ENCODE measurements at regions not wholly inside any gene's neighbourhood (a gene's known extent, or its start where the extent isn't known, plus 50 kb on each side); places are given as distances from the start of the nearest gene placed in this dataset.

DNA sequence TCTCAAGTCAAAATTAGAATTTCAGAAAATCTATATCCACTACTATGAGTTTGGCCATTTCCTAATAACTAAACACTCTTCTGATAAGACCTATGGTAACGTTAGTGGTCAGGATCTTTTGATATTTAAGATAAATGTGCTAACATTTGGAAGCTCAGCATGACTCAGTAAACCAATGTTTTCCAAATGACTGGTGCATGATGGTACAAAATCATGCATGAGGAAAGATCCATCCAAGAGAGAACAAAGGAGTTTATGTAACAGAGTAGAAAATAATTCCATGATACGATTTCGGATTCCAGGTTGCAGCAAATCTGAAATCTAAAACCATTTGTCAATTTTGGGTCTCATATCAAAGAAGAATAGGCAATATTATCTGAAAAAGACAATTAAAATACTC, 279.2 kb downstream of the NSG2 start:
- TF ChIP-seq POLR2A (IDR thresholded peaks at IDR 0.05; ENCODE audit: control extremely low read depth in 1 of 2, low read depth in 2 of 2, low read length in 2 of 2): no peak
- TF ChIP-seq ZNF274 (IDR thresholded peaks at IDR 0.05; ENCODE audit: borderline replicate concordance, extremely low read depth, low read length): no peak
- TF ChIP-seq EZH2 (IDR thresholded peaks at IDR 0.05; ENCODE audit: low read depth, low read length, severe bottlenecking): no peak
- TF ChIP-seq EP300 (IDR thresholded peaks at IDR 0.05; ENCODE audit: borderline replicate concordance in 1 of 2, low read depth in 2 of 2, low read length in 2 of 2): no peak
- TF ChIP-seq, protein P1, sequence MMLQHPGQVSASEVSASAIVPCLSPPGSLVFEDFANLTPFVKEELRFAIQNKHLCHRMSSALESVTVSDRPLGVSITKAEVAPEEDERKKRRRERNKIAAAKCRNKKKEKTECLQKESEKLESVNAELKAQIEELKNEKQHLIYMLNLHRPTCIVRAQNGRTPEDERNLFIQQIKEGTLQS (IDR thresholded peaks at IDR 0.05; ENCODE audit: insufficient read depth, low read depth, low read length): no peak
- TF ChIP-seq, protein P2, sequence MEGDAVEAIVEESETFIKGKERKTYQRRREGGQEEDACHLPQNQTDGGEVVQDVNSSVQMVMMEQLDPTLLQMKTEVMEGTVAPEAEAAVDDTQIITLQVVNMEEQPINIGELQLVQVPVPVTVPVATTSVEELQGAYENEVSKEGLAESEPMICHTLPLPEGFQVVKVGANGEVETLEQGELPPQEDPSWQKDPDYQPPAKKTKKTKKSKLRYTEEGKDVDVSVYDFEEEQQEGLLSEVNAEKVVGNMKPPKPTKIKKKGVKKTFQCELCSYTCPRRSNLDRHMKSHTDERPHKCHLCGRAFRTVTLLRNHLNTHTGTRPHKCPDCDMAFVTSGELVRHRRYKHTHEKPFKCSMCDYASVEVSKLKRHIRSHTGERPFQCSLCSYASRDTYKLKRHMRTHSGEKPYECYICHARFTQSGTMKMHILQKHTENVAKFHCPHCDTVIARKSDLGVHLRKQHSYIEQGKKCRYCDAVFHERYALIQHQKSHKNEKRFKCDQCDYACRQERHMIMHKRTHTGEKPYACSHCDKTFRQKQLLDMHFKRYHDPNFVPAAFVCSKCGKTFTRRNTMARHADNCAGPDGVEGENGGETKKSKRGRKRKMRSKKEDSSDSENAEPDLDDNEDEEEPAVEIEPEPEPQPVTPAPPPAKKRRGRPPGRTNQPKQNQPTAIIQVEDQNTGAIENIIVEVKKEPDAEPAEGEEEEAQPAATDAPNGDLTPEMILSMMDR (IDR thresholded peaks at IDR 0.05; ENCODE audit: control extremely low read depth in 1 of 3, insufficient read depth in 1 of 3, low read depth in 1 of 3, low read length in 3 of 3): no peak
- TF ChIP-seq CEBPB (IDR thresholded peaks at IDR 0.05; ENCODE audit: low read depth, low read length): no peak
- TF ChIP-seq RAD21 (IDR thresholded peaks at IDR 0.05 in 1 of 2, conservative IDR thresholded peaks at IDR 0.05 in 1 of 2; ENCODE audit: low read depth in 2 of 2, low read length in 2 of 2): no peak
